AG04450 (cell line): ENCODE measurements at regions not wholly inside any gene's neighbourhood (a gene's known extent, or its start where the extent isn't known, plus 50 kb on each side); places are given as distances from the start of the nearest gene placed in this dataset.

Experiments used
- CTCF ChIA-PET: fragments of 300-600, 350-600 bp; formaldehyde crosslinking; extraction: SDS; loops from one replicate; lab custom pipeline; 2022; ENCODE audit warnings: antibody characterized with exemption, inconsistent platforms; lab: Charles Lee
- POLR2A ChIA-PET: fragments of 350-600 bp; formaldehyde crosslinking; extraction: SDS; loops from one replicate; lab custom pipeline; 2021; ENCODE audit warnings: antibody characterized with exemption, inconsistent platforms; lab: Yijun Ruan, JAX
- DNase-seq: peaks from one replicate; pipeline ENCODE4 v3.0.0-alpha.2; 2011; ENCODE audit warnings: low read depth, low spot score
- H3K27ac ChIP-seq: one replicate; pipeline ENCODE4 v1.5.1; 2012; ENCODE audit warnings: low read depth, low read length, control low read depth
- H3K27me3 ChIP-seq: one replicate; pipeline ENCODE4 v1.6.0; 2012; ENCODE audit warnings: low read length; ENCODE audit not compliant: control insufficient read depth, insufficient read depth
- H3K4me3 ChIP-seq: 2 replicates; pipeline ENCODE4 v1.5.1; 2011; ENCODE audit warnings: mild to moderate bottlenecking, low read depth, low read length, control low read depth
- H3K9me3 ChIP-seq: 2 replicates; pipeline ENCODE4 v1.5.1; 2012; ENCODE audit warnings: low read length; ENCODE audit not compliant: control insufficient read depth, insufficient read depth
- CTCF ChIP-seq: IDR thresholded peaks from 2 replicates; pipeline ENCODE4 v1.5.1; 2011; ENCODE audit warnings: low read depth, low read length, control low read depth, inconsistent platforms

DNA sequence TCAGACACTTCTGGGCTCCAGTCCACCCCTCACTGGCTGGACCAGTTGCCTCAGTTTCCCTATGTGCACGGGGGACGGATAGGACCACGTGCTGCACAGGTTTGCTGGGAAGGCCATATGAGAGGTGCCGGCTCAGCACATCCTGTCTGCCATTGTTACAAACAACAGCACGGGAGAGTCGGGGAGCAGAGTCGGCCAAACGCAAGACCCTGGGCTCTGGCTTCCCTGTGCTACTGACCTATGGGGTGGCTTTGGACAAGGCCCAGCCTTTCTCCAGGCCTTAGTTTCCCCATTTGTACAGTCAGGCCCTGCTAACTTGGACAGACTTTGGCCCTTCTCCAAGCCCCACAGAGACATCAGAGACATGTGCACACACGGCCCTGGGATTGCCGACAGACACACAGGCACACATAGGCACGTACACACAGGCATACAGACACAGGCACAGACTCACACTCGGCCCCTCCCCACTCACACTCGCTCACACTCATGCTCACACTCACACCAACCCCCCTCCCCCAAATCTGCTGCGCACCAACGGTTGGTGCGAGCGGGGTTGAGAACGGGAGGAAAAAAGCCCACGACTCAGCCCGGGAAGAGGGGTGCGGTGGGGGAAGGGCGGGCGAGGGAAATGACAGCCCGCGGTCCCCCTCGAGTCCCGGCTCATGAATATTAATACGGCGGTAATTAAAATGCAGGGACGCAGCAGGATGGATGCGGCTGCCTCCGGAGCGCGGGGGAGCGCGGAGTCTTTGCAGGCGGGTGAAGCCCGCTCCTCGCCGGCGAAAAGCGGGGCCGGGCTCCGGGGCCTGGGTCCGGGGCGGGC lies 133.0 kb downstream of the C9orf50 start:
- peak overlapping the region; percentile 97 for H3K27ac ChIP-seq

GRCh38 chr9:129486756-129487657 lies 133.9 kb downstream of the C9orf50 start:
- peak overlapping the region; percentile 97 for H3K27ac ChIP-seq
- no peak for TF ChIP-seq CTCF
- no peaks in the 10 kb centered on the region for H3K9me3 ChIP-seq
- H3K27me3 ChIP-seq, result no peaks in the 10 kb centered on the region
- CTCF ChIA-PET, result no interaction called here
- POLR2A ChIA-PET, result no interaction called here
- no peak for DNase-seq
- no peak overlapping the region for H3K4me3 ChIP-seq

More for the DNA sequence above, 133.0 kb downstream of the C9orf50 start:
- H3K27me3 ChIP-seq, result no peaks in the 10 kb centered on the region
- no peaks in the 10 kb centered on the region for H3K9me3 ChIP-seq
- ChIA-PET CTCF (no interaction called here), POLR2A (no interaction called here)
- DNase-seq, result no peak
- no peak for TF ChIP-seq CTCF
- H3K4me3 ChIP-seq, result peak overlapping the region; percentile 45

DNA sequence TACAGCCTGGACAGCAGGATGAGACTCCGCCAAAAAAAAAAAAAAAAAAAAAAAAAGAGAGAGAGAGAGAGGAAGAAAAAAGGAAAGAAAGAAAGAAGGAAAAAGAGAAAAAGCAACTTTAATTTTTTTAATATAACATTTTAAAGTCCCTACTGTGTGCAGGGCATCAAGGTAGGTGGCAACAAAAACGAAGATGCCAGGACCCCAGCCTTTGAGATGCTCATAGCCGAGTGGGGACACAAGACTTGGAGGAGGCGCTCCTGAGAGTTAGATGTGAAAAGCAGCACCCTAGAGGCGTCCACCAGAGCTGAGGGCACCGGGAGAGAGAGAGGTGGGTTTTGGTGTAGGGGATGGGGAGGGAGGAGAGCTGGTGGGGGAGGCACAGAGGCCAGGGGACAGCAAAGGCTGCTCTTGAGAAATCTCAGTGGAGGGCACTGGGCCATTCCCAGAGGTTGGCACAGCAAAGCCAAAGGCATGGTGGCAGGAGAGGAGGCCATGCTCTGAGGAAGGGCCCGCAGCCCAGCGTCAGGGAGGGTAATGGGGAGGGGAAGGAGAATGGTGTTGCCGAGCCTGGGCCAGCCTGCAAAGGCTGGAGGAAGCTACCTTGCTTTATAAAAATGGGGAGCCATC lies 135.6 kb downstream of the C9orf50 start:
- Histone ChIP-seq H3K9me3 (no peaks in the 10 kb centered on the region), H3K4me3 (no peak overlapping the region), H3K27ac (peak overlapping the region; percentile 97), H3K27me3 (no peaks in the 10 kb centered on the region)
- no peak for DNase-seq
- TF ChIP-seq CTCF, result no peak
- ChIA-PET POLR2A (interaction anchor here (0.7 to 1.3 kb wide), 3 partner anchors 309 to 344 kb away, joined by 4 to 8 read pairs (median 8); no protein-coding TSS in a partner anchor), CTCF (interaction anchor here (0.9 to 1.1 kb wide), 2 partner anchors 311 to 343 kb away, joined by 3 to 5 read pairs; no protein-coding TSS in a partner anchor)

- H3K27me3 ChIP-seq, result no peaks in the 10 kb centered on the region
These were observed 136.4 kb downstream of the C9orf50 start for GRCh38 chr9:129484352-129485000.

More at GRCh38 chr9:129484352-129485000, 136.4 kb downstream of the C9orf50 start:
- H3K4me3 ChIP-seq, result no peak overlapping the region
- DNase-seq, result no peak
- peak overlapping the region; percentile 100 for H3K27ac ChIP-seq
- POLR2A ChIA-PET, result interaction anchor here (0.5 to 3.2 kb wide), 9 partner anchors 10 to 345 kb away, joined by 3 to 29 read pairs (median 8); partner anchors contain the start of gene IER5L
- H3K9me3 ChIP-seq, result no peaks in the 10 kb centered on the region
- CTCF ChIA-PET, result interaction anchor here (1.4 to 1.9 kb wide), 2 partner anchors 127 to 342 kb away, joined by 5 to 7 read pairs; no protein-coding TSS in a partner anchor
- no peak for TF ChIP-seq CTCF
